ENCODE measurements at regions not wholly inside any gene's neighbourhood (a gene's known extent, or its start where the extent isn't known, plus 50 kb on each side); places are given as distances from the start of the nearest gene placed in this dataset.

GRCh38 chr1:98331718-98332311 is 329.7 kb upstream of the SNX7 start:
- TF ChIP-seq, protein P1, sequence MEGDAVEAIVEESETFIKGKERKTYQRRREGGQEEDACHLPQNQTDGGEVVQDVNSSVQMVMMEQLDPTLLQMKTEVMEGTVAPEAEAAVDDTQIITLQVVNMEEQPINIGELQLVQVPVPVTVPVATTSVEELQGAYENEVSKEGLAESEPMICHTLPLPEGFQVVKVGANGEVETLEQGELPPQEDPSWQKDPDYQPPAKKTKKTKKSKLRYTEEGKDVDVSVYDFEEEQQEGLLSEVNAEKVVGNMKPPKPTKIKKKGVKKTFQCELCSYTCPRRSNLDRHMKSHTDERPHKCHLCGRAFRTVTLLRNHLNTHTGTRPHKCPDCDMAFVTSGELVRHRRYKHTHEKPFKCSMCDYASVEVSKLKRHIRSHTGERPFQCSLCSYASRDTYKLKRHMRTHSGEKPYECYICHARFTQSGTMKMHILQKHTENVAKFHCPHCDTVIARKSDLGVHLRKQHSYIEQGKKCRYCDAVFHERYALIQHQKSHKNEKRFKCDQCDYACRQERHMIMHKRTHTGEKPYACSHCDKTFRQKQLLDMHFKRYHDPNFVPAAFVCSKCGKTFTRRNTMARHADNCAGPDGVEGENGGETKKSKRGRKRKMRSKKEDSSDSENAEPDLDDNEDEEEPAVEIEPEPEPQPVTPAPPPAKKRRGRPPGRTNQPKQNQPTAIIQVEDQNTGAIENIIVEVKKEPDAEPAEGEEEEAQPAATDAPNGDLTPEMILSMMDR (IDR thresholded peaks at IDR 0.05) = no peak
- TF ChIP-seq POLR2AphosphoS5 (IDR thresholded peaks at IDR 0.05) (no peak), POLR2A (IDR thresholded peaks at IDR 0.05) (no peak), EP300 (IDR thresholded peaks at IDR 0.05) (no peak)
